Vagina (tissue), 2 donors: ENCODE measurements at regions not wholly inside any gene's neighbourhood (a gene's known extent, or its start where the extent isn't known, plus 50 kb on each side); places are given as distances from the start of the nearest gene placed in this dataset.

Source experiments
- DNase-seq, 2 donors: peaks; one replicate each; pipeline ENCODE4 v3.0.0-alpha.2; 2017; ENCODE audit errors: extremely low spot score in 2 of 2
- H3K27ac ChIP-seq: fragments of 200-600 bp; sonication (generic); one replicate; pipeline ENCODE4 v1.5.1; 2019
- H3K27me3 ChIP-seq: fragments of 200-600 bp; sonication (generic); one replicate; pipeline ENCODE4 v1.5.1; 2019
- H3K36me3 ChIP-seq, 2 donors: fragments of 200-600 bp; sonication (generic); one replicate each; pipeline ENCODE4 v1.5.1; 2017 to 2019
- H3K4me1 ChIP-seq: fragments of 200-600 bp; sonication (generic); one replicate; pipeline ENCODE4 v1.5.1; 2019
- H3K4me3 ChIP-seq, 2 donors: fragments of 200-600 bp; sonication (generic); 1 replicate in 1 of 2; 2 replicates in 1 of 2; pipeline ENCODE4 v1.5.1; 2016 to 2019
- H3K9me3 ChIP-seq: fragments of 200-600 bp; sonication (generic); one replicate; pipeline ENCODE4 v1.5.1; 2019
- POLR2A ChIP-seq, 2 donors: fragments of 450-650 bp; IDR thresholded peaks; one replicate each; pipeline ENCODE4 v1.6.1; 2017; ENCODE audit warnings: antibody characterized with exemption in 2 of 2, mild to moderate bottlenecking in 2 of 2, moderate library complexity in 2 of 2
- POLR2AphosphoS5 ChIP-seq, 2 donors: sonication (generic); formaldehyde crosslinking; IDR thresholded peaks; one replicate each; pipeline ENCODE4 v1.9.0; 2017; ENCODE audit warnings: antibody characterized with exemption in 2 of 2, mild to moderate bottlenecking in 2 of 2, low read depth in 1 of 2; ENCODE audit not compliant: insufficient read depth in 1 of 2
- intact Hi-C: fragments of 100-400 bp; cut with DNase I; formaldehyde crosslinking; loops from one replicate; pipeline ENCODE4 v1.15.1; 2023
- TF ChIP-seq, protein P1 (sequence below), 3 experiments: fragments of 450-650 bp in 2 of 3; fragments of 200-600 bp in 1 of 3; sonication (generic) in 1 of 3; IDR thresholded peaks; one replicate each; pipeline ENCODE4 v1.5.1; 2017 to 2019; ENCODE audit warnings: antibody characterized with exemption in 3 of 3, mild to moderate bottlenecking in 2 of 3, moderate library complexity in 2 of 3

DNA sequence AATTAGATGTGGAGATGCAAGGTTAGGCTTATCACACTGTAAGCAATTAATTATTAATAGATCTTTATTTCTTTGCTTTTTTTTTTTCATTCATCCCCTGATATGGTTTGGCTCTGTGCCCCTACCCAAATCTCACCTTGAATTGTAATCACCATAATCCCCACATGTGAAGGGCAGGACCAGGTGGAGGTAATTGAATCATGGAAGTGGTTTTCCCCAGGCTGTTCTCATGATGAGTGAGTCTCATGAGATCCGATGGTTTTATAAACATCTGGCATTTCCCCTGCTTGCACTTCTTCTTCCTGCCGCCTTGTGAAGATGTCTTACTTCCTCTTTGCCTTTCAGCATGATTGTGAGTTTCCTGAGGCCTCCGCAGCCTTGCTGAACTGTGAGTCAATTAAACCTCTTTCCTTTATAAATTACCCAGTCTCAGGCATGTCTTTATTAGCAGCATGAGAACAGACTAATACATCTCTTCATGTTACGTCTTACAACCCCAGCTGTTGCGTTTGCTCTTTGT, 333.8 kb downstream of the CDH26 start:
- peaks cover 7% of the 10 kb centered on the region for H3K9me3 ChIP-seq
- H3K4me3 ChIP-seq: no peak overlapping the region
- no peak overlapping the region for H3K27ac ChIP-seq
- no peaks in the 10 kb centered on the region for H3K27me3 ChIP-seq
- no peaks in the 10 kb centered on the region for H3K36me3 ChIP-seq
- DNase-seq: no peak
- intact Hi-C loops: no loop called here
- no peaks in the 10 kb centered on the region for H3K4me1 ChIP-seq
- TF ChIP-seq POLR2A (IDR thresholded peaks at IDR 0.05): no peak
- TF ChIP-seq POLR2AphosphoS5 (IDR thresholded peaks at IDR 0.05; ENCODE audit: insufficient read depth in 1 of 2, low read depth in 1 of 2): no peak
- TF ChIP-seq, protein P1, sequence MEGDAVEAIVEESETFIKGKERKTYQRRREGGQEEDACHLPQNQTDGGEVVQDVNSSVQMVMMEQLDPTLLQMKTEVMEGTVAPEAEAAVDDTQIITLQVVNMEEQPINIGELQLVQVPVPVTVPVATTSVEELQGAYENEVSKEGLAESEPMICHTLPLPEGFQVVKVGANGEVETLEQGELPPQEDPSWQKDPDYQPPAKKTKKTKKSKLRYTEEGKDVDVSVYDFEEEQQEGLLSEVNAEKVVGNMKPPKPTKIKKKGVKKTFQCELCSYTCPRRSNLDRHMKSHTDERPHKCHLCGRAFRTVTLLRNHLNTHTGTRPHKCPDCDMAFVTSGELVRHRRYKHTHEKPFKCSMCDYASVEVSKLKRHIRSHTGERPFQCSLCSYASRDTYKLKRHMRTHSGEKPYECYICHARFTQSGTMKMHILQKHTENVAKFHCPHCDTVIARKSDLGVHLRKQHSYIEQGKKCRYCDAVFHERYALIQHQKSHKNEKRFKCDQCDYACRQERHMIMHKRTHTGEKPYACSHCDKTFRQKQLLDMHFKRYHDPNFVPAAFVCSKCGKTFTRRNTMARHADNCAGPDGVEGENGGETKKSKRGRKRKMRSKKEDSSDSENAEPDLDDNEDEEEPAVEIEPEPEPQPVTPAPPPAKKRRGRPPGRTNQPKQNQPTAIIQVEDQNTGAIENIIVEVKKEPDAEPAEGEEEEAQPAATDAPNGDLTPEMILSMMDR (IDR thresholded peaks at IDR 0.05): no peak

DNA sequence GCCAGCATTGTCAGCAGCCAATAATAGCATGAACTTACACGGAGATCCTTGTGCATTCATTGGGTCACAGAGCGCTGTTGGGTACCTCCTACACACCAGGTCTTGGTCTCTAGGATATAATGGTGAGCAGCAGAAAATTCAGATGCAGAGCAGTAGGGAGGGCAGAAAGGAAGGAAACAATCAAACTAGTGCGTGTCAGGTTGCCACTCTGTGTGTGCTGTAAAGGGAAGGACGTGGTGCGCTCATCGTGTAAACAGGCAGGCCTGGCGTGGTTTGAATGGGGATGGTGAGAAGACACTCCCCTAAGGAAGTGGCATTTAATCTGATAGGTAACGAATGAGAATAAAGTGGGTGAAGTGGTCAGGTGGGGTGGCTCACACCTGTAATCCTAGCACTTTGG, 336.4 kb downstream of the CDH26 start:
- Histone ChIP-seq H3K36me3 (no peaks in the 10 kb centered on the region), H3K9me3 (peaks cover 7% of the 10 kb centered on the region), H3K4me3 (no peak overlapping the region), H3K27me3 (no peaks in the 10 kb centered on the region), H3K4me1 (no peaks in the 10 kb centered on the region), H3K27ac (no peak overlapping the region)
- no peak for DNase-seq
- no peak for TF ChIP-seq POLR2AphosphoS5 (IDR thresholded peaks at IDR 0.05; ENCODE audit: insufficient read depth in 1 of 2, low read depth in 1 of 2)
- TF ChIP-seq POLR2A (IDR thresholded peaks at IDR 0.05): no peak
- TF ChIP-seq, protein P1 (IDR thresholded peaks at IDR 0.05): no peak
- intact Hi-C loops: no loop called here

DNA sequence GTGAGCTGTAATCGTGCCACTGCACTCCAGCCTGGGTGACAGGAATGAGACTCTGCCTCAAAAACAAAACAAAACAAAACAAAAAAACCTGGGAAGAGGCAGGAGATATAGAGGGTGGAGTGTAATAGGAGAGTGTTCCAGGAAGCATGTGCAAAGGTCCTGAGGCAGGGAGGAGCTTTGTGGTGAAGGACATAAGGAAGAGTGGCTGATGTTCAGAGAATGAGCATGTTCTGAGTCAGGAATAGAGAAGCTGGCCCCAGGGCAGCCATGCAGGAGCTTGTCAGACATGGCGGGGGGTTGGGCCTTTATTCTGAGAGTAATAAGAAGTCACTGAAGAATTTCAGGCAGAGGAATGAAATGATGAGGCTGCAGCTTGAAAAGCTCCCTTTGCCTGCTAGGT, 337.0 kb downstream of the CDH26 start:
- H3K27me3 ChIP-seq: no peaks in the 10 kb centered on the region
- DNase-seq: no peak
- intact Hi-C loops: no loop called here
- no peak overlapping the region for H3K27ac ChIP-seq
- no peaks in the 10 kb centered on the region for H3K4me1 ChIP-seq
- H3K9me3 ChIP-seq: peaks cover 2% of the 10 kb centered on the region
- H3K36me3 ChIP-seq: no peaks in the 10 kb centered on the region
- no peak overlapping the region for H3K4me3 ChIP-seq
- TF ChIP-seq POLR2A (IDR thresholded peaks at IDR 0.05) (no peak), POLR2AphosphoS5 (IDR thresholded peaks at IDR 0.05; ENCODE audit: insufficient read depth in 1 of 2, low read depth in 1 of 2) (no peak)

DNA sequence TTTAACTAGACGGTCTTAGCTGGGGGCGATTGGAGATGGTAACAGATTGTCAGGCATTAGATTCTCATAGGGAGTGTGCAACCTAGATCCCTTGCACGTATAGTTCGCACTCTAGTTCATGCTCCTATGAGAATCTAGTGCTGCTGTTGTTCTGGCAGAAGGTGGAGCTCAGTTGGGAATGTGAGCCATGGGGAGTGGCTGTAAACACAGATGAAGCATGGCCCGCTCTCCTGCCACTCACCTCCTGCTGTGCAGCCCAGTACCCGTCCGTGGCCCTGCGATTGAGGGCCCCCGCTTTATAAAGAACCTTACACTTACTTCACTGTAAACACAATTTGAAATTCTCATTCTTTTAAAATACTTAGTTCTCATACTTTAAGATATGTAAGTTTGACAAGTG, 339.4 kb downstream of the CDH26 start:
- no peaks in the 10 kb centered on the region for H3K4me1 ChIP-seq
- H3K36me3 ChIP-seq: no peaks in the 10 kb centered on the region
- H3K27me3 ChIP-seq: no peaks in the 10 kb centered on the region
- no peaks in the 10 kb centered on the region for H3K9me3 ChIP-seq
- DNase-seq: no peak
- H3K4me3 ChIP-seq: no peak overlapping the region
- TF ChIP-seq POLR2AphosphoS5 (IDR thresholded peaks at IDR 0.05; ENCODE audit: insufficient read depth in 1 of 2, low read depth in 1 of 2) (no peak), POLR2A (IDR thresholded peaks at IDR 0.05) (no peak)
- TF ChIP-seq, protein P1 (IDR thresholded peaks at IDR 0.05): no peak
- intact Hi-C loops: no loop called here
- H3K27ac ChIP-seq: no peak overlapping the region

DNA sequence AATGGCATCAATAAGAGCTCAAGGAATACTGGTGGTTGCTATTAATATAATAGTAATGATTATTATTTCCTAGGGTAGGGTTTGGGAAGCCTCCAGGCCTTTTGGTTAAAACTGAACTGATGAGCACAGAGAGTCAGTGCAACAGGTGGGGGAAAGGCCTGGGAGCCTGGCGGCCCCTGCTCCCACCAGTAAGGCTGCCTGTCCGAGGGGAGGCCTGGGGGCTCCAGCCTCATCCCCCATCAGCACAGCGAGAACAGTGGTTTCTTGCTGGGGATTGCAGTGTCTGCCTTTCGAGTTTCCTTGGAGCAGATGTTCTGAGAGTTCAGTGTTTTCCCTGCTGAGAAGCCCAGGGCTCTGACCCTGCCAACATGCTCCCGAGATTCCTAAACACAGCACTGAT, 340.4 kb downstream of the CDH26 start:
- Histone ChIP-seq H3K9me3 (no peaks in the 10 kb centered on the region), H3K36me3 (no peaks in the 10 kb centered on the region), H3K27ac (no peak overlapping the region), H3K4me3 (no peak overlapping the region), H3K4me1 (no peaks in the 10 kb centered on the region), H3K27me3 (no peaks in the 10 kb centered on the region)
- no peak for DNase-seq
- TF ChIP-seq POLR2AphosphoS5 (IDR thresholded peaks at IDR 0.05; ENCODE audit: insufficient read depth in 1 of 2, low read depth in 1 of 2): no peak
- TF ChIP-seq POLR2A (IDR thresholded peaks at IDR 0.05): no peak
- TF ChIP-seq, protein P1 (IDR thresholded peaks at IDR 0.05): no peak
- intact Hi-C loops: no loop called here
